ENCODE measurements at regions not wholly inside any gene's neighbourhood (a gene's known extent, or its start where the extent isn't known, plus 50 kb on each side); places are given as distances from the start of the nearest gene placed in this dataset.

GRCh38 chr20:12575352-12576095 lies 433.2 kb upstream of the SPTLC3 start:
- no peak for TF ChIP-seq TAF1 (IDR thresholded peaks at IDR 0.05; ENCODE audit: low read depth, low read length)
- TF ChIP-seq SPI1 (IDR thresholded peaks at IDR 0.05; ENCODE audit: low read depth, low read length): no peak

Measured in GM12891 (cell line).